ENCODE measurements at regions not wholly inside any gene's neighbourhood (a gene's known extent, or its start where the extent isn't known, plus 50 kb on each side); places are given as distances from the start of the nearest gene placed in this dataset.

DNA sequence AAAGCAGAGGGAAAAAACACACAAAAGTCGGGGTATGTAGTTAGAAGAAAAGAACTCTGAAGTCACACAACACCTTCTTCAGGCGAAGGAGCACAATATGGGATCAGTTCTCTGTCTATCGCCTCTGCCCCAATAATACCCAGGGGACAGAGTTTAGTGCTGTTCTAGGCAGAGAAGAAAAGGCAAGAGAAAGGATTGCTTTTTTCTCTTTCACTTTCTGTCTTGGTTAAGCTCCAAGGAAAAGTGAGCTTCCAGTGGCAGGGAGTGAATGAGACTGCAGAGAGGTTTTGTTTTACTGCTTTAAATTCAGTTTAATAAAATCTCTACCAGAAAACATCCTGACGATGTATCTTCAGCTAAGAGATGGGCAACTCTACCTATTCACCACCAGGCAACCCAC, 86.6 kb upstream of the STXBP5 start:
- SMC1A ChIA-PET (ENCODE audit: uncharacterized antibody, unreplicated experiment): no interaction called here
- H3K36me3 ChIP-seq (ENCODE audit: control insufficient read depth in 2 of 2, insufficient read depth in 2 of 2, low read length in 1 of 2): no peaks in the 10 kb centered on the region
- H3K27ac ChIP-seq (ENCODE audit: control insufficient read depth, insufficient read depth): no peak overlapping the region
- POLR2A ChIA-PET: no interaction called here
- H4K20me1 ChIP-seq (ENCODE audit: control insufficient read depth, insufficient read depth): no peaks in the 10 kb centered on the region
- no peak overlapping the region for H3K9ac ChIP-seq (ENCODE audit: control insufficient read depth, insufficient read depth, low read length)
- no peaks in the 10 kb centered on the region for H3K79me2 ChIP-seq (ENCODE audit: control insufficient read depth, insufficient read depth, low read length)
- no peaks in the 10 kb centered on the region for H3K4me1 ChIP-seq (ENCODE audit: control insufficient read depth, insufficient read depth, low read length)
- CTCF ChIA-PET: no interaction called here
- RAD21 ChIA-PET (ENCODE audit: unreplicated experiment): no interaction called here
- ATAC-seq (no peak), FAIRE-seq (no peak), DNase-seq (ENCODE audit: low read depth, low spot score) (no peak)
- no peak overlapping the region for H3K4me3 ChIP-seq
- H3K27me3 ChIP-seq (replicated peaks in 1 of 2; ENCODE audit: control insufficient read depth in 2 of 2, insufficient read depth in 2 of 2, low read length in 1 of 2): no peaks in the 10 kb centered on the region
- TF ChIP-seq YY1 (IDR thresholded peaks at IDR 0.05; ENCODE audit: low read depth, low read length): no peak
- TF ChIP-seq SUZ12 (IDR thresholded peaks at IDR 0.05; ENCODE audit: unreplicated experiment): no peak
- TF ChIP-seq PAX8 (IDR thresholded peaks at IDR 0.05): no peak
- no peak for TF ChIP-seq SMARCA5 (IDR thresholded peaks at IDR 0.05)
- TF ChIP-seq HDGF (IDR thresholded peaks at IDR 0.05): no peak
- TF ChIP-seq, protein P1, sequence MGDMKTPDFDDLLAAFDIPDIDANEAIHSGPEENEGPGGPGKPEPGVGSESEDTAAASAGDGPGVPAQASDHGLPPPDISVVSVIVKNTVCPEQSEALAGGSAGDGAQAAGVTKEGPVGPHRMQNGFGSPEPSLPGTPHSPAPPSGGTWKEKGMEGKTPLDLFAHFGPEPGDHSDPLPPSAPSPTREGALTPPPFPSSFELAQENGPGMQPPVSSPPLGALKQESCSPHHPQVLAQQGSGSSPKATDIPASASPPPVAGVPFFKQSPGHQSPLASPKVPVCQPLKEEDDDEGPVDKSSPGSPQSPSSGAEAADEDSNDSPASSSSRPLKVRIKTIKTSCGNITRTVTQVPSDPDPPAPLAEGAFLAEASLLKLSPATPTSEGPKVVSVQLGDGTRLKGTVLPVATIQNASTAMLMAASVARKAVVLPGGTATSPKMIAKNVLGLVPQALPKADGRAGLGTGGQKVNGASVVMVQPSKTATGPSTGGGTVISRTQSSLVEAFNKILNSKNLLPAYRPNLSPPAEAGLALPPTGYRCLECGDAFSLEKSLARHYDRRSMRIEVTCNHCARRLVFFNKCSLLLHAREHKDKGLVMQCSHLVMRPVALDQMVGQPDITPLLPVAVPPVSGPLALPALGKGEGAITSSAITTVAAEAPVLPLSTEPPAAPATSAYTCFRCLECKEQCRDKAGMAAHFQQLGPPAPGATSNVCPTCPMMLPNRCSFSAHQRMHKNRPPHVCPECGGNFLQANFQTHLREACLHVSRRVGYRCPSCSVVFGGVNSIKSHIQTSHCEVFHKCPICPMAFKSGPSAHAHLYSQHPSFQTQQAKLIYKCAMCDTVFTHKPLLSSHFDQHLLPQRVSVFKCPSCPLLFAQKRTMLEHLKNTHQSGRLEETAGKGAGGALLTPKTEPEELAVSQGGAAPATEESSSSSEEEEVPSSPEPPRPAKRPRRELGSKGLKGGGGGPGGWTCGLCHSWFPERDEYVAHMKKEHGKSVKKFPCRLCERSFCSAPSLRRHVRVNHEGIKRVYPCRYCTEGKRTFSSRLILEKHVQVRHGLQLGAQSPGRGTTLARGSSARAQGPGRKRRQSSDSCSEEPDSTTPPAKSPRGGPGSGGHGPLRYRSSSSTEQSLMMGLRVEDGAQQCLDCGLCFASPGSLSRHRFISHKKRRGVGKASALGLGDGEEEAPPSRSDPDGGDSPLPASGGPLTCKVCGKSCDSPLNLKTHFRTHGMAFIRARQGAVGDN (IDR thresholded peaks at IDR 0.05): no peak
- TF ChIP-seq NR2C1 (IDR thresholded peaks at IDR 0.05): no peak
- TF ChIP-seq, protein P2, sequence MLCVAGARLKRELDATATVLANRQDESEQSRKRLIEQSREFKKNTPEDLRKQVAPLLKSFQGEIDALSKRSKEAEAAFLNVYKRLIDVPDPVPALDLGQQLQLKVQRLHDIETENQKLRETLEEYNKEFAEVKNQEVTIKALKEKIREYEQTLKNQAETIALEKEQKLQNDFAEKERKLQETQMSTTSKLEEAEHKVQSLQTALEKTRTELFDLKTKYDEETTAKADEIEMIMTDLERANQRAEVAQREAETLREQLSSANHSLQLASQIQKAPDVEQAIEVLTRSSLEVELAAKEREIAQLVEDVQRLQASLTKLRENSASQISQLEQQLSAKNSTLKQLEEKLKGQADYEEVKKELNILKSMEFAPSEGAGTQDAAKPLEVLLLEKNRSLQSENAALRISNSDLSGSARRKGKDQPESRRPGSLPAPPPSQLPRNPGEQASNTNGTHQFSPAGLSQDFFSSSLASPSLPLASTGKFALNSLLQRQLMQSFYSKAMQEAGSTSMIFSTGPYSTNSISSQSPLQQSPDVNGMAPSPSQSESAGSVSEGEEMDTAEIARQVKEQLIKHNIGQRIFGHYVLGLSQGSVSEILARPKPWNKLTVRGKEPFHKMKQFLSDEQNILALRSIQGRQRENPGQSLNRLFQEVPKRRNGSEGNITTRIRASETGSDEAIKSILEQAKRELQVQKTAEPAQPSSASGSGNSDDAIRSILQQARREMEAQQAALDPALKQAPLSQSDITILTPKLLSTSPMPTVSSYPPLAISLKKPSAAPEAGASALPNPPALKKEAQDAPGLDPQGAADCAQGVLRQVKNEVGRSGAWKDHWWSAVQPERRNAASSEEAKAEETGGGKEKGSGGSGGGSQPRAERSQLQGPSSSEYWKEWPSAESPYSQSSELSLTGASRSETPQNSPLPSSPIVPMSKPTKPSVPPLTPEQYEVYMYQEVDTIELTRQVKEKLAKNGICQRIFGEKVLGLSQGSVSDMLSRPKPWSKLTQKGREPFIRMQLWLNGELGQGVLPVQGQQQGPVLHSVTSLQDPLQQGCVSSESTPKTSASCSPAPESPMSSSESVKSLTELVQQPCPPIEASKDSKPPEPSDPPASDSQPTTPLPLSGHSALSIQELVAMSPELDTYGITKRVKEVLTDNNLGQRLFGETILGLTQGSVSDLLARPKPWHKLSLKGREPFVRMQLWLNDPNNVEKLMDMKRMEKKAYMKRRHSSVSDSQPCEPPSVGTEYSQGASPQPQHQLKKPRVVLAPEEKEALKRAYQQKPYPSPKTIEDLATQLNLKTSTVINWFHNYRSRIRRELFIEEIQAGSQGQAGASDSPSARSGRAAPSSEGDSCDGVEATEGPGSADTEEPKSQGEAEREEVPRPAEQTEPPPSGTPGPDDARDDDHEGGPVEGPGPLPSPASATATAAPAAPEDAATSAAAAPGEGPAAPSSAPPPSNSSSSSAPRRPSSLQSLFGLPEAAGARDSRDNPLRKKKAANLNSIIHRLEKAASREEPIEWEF (IDR thresholded peaks at IDR 0.05; ENCODE audit: insufficient replicate concordance, low read depth, low read length): no peak
- TF ChIP-seq RAD51 (IDR thresholded peaks at IDR 0.05): no peak
- TF ChIP-seq, protein P3, sequence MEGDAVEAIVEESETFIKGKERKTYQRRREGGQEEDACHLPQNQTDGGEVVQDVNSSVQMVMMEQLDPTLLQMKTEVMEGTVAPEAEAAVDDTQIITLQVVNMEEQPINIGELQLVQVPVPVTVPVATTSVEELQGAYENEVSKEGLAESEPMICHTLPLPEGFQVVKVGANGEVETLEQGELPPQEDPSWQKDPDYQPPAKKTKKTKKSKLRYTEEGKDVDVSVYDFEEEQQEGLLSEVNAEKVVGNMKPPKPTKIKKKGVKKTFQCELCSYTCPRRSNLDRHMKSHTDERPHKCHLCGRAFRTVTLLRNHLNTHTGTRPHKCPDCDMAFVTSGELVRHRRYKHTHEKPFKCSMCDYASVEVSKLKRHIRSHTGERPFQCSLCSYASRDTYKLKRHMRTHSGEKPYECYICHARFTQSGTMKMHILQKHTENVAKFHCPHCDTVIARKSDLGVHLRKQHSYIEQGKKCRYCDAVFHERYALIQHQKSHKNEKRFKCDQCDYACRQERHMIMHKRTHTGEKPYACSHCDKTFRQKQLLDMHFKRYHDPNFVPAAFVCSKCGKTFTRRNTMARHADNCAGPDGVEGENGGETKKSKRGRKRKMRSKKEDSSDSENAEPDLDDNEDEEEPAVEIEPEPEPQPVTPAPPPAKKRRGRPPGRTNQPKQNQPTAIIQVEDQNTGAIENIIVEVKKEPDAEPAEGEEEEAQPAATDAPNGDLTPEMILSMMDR (IDR thresholded peaks at IDR 0.05 in 2 of 3, conservative IDR thresholded peaks at IDR 0.05 in 1 of 3; ENCODE audit: control insufficient read depth in 2 of 3, extremely low read depth in 1 of 3, insufficient read depth in 1 of 3, low read depth in 3 of 3, low read length in 3 of 3): no peak
- no peak for TF ChIP-seq ZZZ3 (IDR thresholded peaks at IDR 0.05; ENCODE audit: control insufficient read depth, insufficient read length, low read depth)
- no peak for TF ChIP-seq TCF3 (IDR thresholded peaks at IDR 0.05; ENCODE audit: borderline replicate concordance, insufficient read depth, low read depth, low read length)
- no peak for TF ChIP-seq RFX5 (IDR thresholded peaks at IDR 0.05; ENCODE audit: low read depth, low read length)
- no peak for TF ChIP-seq CBX5 (IDR thresholded peaks at IDR 0.05; ENCODE audit: low read depth)
- TF ChIP-seq SREBF1 (IDR thresholded peaks at IDR 0.05; ENCODE audit: low read length): no peak
- TF ChIP-seq DPF2 (IDR thresholded peaks at IDR 0.05): no peak
- TF ChIP-seq PAX5 (IDR thresholded peaks at IDR 0.05; ENCODE audit: borderline replicate concordance, low read depth, low read length): no peak
- intact Hi-C loops (cut with micrococcal nuclease; ENCODE audit: unreplicated experiment) (no loop called here), in situ Hi-C loops (cut with MboI) (no loop called here)
- BruUV-seq (replicated peaks): no TSS peak
- H2AFZ ChIP-seq (ENCODE audit: control insufficient read depth, low read depth, low read length): no peak overlapping the region
- H3K9me3 ChIP-seq (replicated peaks; ENCODE audit: control insufficient read depth, insufficient read depth, low read length): no peaks in the 10 kb centered on the region
- 41% methylated on average over 4 of the region's 4 CpGs for whole genome bisulfite sequencing (ENCODE audit: insufficient coverage, insufficient replicate concordance, low lambda C conversion rate, missing lambda C conversion rate)
- H3K4me2 ChIP-seq (ENCODE audit: control insufficient read depth, insufficient read depth): no peak overlapping the region

All from GM12878 (cell line).